K562 (cell line): ENCODE measurements at regions not wholly inside any gene's neighbourhood (a gene's known extent, or its start where the extent isn't known, plus 50 kb on each side); places are given as distances from the start of the nearest gene placed in this dataset.

Experiments
- ATAC-seq: fragments of 200-7000 bp; cut with Tn5 transposase; 3 replicates; pipeline ENCODE4 v1.9.1; 2020; ENCODE audit warnings: moderate library complexity
- BruUV-seq: library from RNA; stranded (reverse); fragments of 400-500 nt; replicated peaks from 2 replicates; lab custom pipeline; 2021; lab: Mats Ljungman, UMichigan
- CTCF ChIA-PET: fragments of 300-600 bp; formaldehyde crosslinking; extraction: SDS; loops from one replicate; lab custom pipeline; 2021; ENCODE audit warnings: low intra/inter-chr PET ratio; lab: Yijun Ruan, JAX
- POLR2A ChIA-PET: fragments of 300-600, 350-650 bp; sonication (Branson Sonifier 250); formaldehyde crosslinking; extraction: SDS; loops from one replicate; lab custom pipeline; 2021; ENCODE audit warnings: antibody characterized with exemption, inconsistent platforms; lab: Yijun Ruan, JAX
- DNase-seq, 4 experiments: peaks; one replicate each; pipeline versions ENCODE4 v3.0.0 to v3.0.0-alpha.2; 2011 to 2018; ENCODE audit warnings: low spot score in 3 of 4, mixed read lengths in 3 of 4; ENCODE audit errors: extremely low read depth in 1 of 4
- FAIRE-seq: peaks from 2 replicates; lab custom pipeline; 2011; peaks lifted over from hg19 to GRCh38; lab: Jason Lieb, UNC
- H2AFZ ChIP-seq: 2 replicates; pipeline ENCODE4 v1.6.0; 2011; ENCODE audit warnings: low read depth, low read length, control low read depth, inconsistent platforms
- H3K27ac ChIP-seq: fragments of 200-600 bp; 3 replicates; pipeline ENCODE4 v1.8.0; 2011; ENCODE audit warnings: low read depth, mild to moderate bottlenecking, control low read depth, inconsistent platforms, low read length, moderate library complexity, mixed read lengths; ENCODE audit errors: extremely low read depth
- H3K27me3 ChIP-seq, 2 experiments: fragments of 300-600 bp in 1 of 2; 2 replicates in 1 of 2; 3 replicates in 1 of 2; pipeline versions ENCODE4 v1.6.0 to v1.8.0; 2011; ENCODE audit warnings: inconsistent platforms in 2 of 2, low read length in 2 of 2, mild to moderate bottlenecking in 1 of 2, mixed read lengths in 1 of 2, moderate library complexity in 1 of 2; ENCODE audit not compliant: control insufficient read depth in 2 of 2, insufficient read depth in 2 of 2
- H3K36me3 ChIP-seq: fragments of 300-600 bp; 3 replicates; pipeline ENCODE4 v1.8.0; 2011; ENCODE audit warnings: mild to moderate bottlenecking, low read length, inconsistent platforms; ENCODE audit not compliant: control insufficient read depth, insufficient read depth
- H3K4me1 ChIP-seq, 2 experiments: fragments of 200-600 bp in 1 of 2; replicated peaks in 1 of 2; 2 replicates in 1 of 2; 3 replicates in 1 of 2; pipeline versions ENCODE4 v1.5.1 to v1.8.0; 2011; ENCODE audit warnings: inconsistent platforms in 2 of 2, low read length in 2 of 2, mild to moderate bottlenecking in 1 of 2, mixed read lengths in 1 of 2, moderate library complexity in 1 of 2; ENCODE audit not compliant: control insufficient read depth in 2 of 2, insufficient read depth in 2 of 2
- H3K4me2 ChIP-seq: 2 replicates; pipeline ENCODE4 v1.6.1; 2011; ENCODE audit warnings: low read length, control low read depth, inconsistent platforms, mixed read lengths; ENCODE audit not compliant: insufficient read depth
- H3K4me3 ChIP-seq: fragments of 200-600 bp; sonication (generic), shearing (Covaris generic); 2 replicates; pipeline ENCODE4 v1.5.1; 2016; ENCODE audit warnings: control low read depth, inconsistent platforms
- H3K79me2 ChIP-seq: fragments of 200-600 bp; 3 replicates; pipeline ENCODE4 v1.8.0; 2011; ENCODE audit warnings: low read length, inconsistent platforms; ENCODE audit not compliant: control insufficient read depth, insufficient read depth
- H3K9ac ChIP-seq, 2 experiments: 2 replicates each; pipeline versions ENCODE4 v1.6.0 to v1.6.1; 2011; ENCODE audit warnings: low read depth in 2 of 2, low read length in 2 of 2, control low read depth in 1 of 2, inconsistent platforms in 1 of 2, mild to moderate bottlenecking in 1 of 2, mixed read lengths in 1 of 2; ENCODE audit not compliant: insufficient read depth in 1 of 2
- H3K9me1 ChIP-seq: one replicate; pipeline ENCODE4 v1.6.0; 2011; ENCODE audit warnings: inconsistent platforms, mild to moderate bottlenecking, low read length, moderate library complexity; ENCODE audit not compliant: control insufficient read depth, insufficient read depth
- H3K9me3 ChIP-seq: replicated peaks from 2 replicates; pipeline ENCODE4 v1.5.1; 2011; ENCODE audit warnings: low read depth, low read length, inconsistent platforms; ENCODE audit not compliant: control insufficient read depth, insufficient read depth
- H4K20me1 ChIP-seq: replicated peaks from 2 replicates; pipeline ENCODE4 v1.6.1; 2011; ENCODE audit warnings: low read length, inconsistent platforms, mixed read lengths; ENCODE audit not compliant: control insufficient read depth, insufficient read depth
- FUS ChIP-seq: fragments of 200-400 bp; formaldehyde crosslinking; optimal IDR thresholded peaks from 2 replicates; pipeline ENCODE3; 2017; ENCODE audit warnings: low read depth, low read length
- HDAC6 ChIP-seq: IDR thresholded peaks from 2 replicates; pipeline ENCODE4 v1.6.1; 2012; ENCODE audit warnings: low read depth, mild to moderate bottlenecking, control low read depth, inconsistent platforms, low read length, moderate library complexity
- HNRNPL ChIP-seq: fragments of 200-400 bp; formaldehyde crosslinking; IDR thresholded peaks from 2 replicates; pipeline ENCODE4 v1.6.1; 2017; ENCODE audit warnings: low read depth, mild to moderate bottlenecking, low read length
- MEIS2 ChIP-seq: fragments of 450-650 bp; IDR thresholded peaks from 2 replicates; pipeline ENCODE4 v1.6.1; 2014; ENCODE audit warnings: mild to moderate bottlenecking; ENCODE audit not compliant: partially characterized antibody
- MXD1 ChIP-seq: fragments of 250-450 bp; sonication (Bioruptor Pico); IDR thresholded peaks from 2 replicates; pipeline ENCODE4 v1.8.0; 2021; ENCODE audit warnings: borderline replicate concordance, mild to moderate bottlenecking, moderate library complexity; ENCODE audit not compliant: poor library complexity, severe bottlenecking
- NFE2 ChIP-seq: IDR thresholded peaks from 2 replicates; pipeline ENCODE4 v1.6.1; 2014; ENCODE audit warnings: antibody characterized with exemption, low read depth
- NFXL1 ChIP-seq: fragments of 450-650 bp; formaldehyde crosslinking; IDR thresholded peaks from 2 replicates; pipeline ENCODE4 v1.4.0; 2021; ENCODE audit warnings: mild to moderate bottlenecking
- POLR2AphosphoS5 ChIP-seq: IDR thresholded peaks from 2 replicates; pipeline ENCODE4 v1.6.1; 2011; ENCODE audit warnings: mild to moderate bottlenecking, low read depth, low read length, moderate library complexity; ENCODE audit not compliant: control insufficient read depth, insufficient read depth
- RFX5 ChIP-seq: IDR thresholded peaks from 2 replicates; pipeline ENCODE4 v1.6.1; 2011; ENCODE audit warnings: low read depth, mild to moderate bottlenecking, improper control_type of control experiment, low read length
- SAP30 ChIP-seq: fragments of 200-600 bp; sonication (generic); IDR thresholded peaks from 2 replicates; pipeline ENCODE4 v1.6.1; 2012; ENCODE audit warnings: borderline replicate concordance, low read depth, mild to moderate bottlenecking, moderate library complexity, low read length, control low read depth, inconsistent platforms; ENCODE audit not compliant: insufficient read depth, poor library complexity, severe bottlenecking
- ZMIZ1 ChIP-seq, 2 experiments: fragments of 150-350 bp in 1 of 2; IDR thresholded peaks; 2 replicates each; pipeline ENCODE4 v1.6.1; 2012 to 2016; ENCODE audit warnings: low read depth in 2 of 2, low read length in 2 of 2, mild to moderate bottlenecking in 1 of 2, moderate library complexity in 1 of 2
- WGBS: fragments of 100-300 bp; shearing (Covaris generic); methylation state at CpG from one replicate; pipeline ENCODE4 v1.1.6; 2016; ENCODE audit warnings: low coverage, mixed read lengths; ENCODE audit not compliant: insufficient coverage; ENCODE audit errors: missing lambda C conversion rate; 5-methylcytosine and 5-hydroxymethylcytosine counted together
- in situ Hi-C: fragments of 300-500 bp; cut with MboI; formaldehyde crosslinking; loops from 4 replicates; pipeline ENCODE4 v1.15.0; 2018; ENCODE audit warnings: inconsistent platforms, mixed read lengths
- intact Hi-C: fragments of 100-400 bp; cut with micrococcal nuclease; formaldehyde crosslinking; loops from 2 replicates; pipeline ENCODE4 v1.14.2; 2022
- TF ChIP-seq, protein P1 (sequence below), 2 experiments: fragments of 200-800 bp in 1 of 2; sonication (Bioruptor generic) in 1 of 2; sonication (generic) in 1 of 2; formaldehyde crosslinking in 1 of 2; IDR thresholded peaks in 1 of 2; conservative IDR thresholded peaks in 1 of 2; 2 replicates each; pipeline versions ENCODE4 v1.5.0 to v1.6.1; 2016 to 2020; ENCODE audit warnings: missing compliant biosample characterization in 1 of 2, missing genetic modification characterization in 1 of 2, missing genetic modification reagents in 1 of 2

- H3K4me1 ChIP-seq = peaks cover 0 to 6% of the 10 kb centered on the region in 2 experiments; a peak in 2 of 5 replicates
- no peaks in the 10 kb centered on the region for H3K36me3 ChIP-seq
- H3K27ac ChIP-seq = no peak overlapping the region
- H3K79me2 ChIP-seq = no peaks in the 10 kb centered on the region
- in situ Hi-C loops = no loop called here
- H3K27me3 ChIP-seq = peaks cover 4 to 75% of the 10 kb centered on the region in 2 experiments; a peak in 3 of 5 replicates
- no peak overlapping the region for H3K9ac ChIP-seq
- H3K4me3 ChIP-seq = no peak overlapping the region
- intact Hi-C loops = no loop called here
- ChIA-PET CTCF (no interaction called here), POLR2A (interaction anchor here (0.9 kb wide), 1 partner anchor 21 kb away, joined by 4 read pairs; no protein-coding TSS in a partner anchor)
- no peaks in the 10 kb centered on the region for H3K9me1 ChIP-seq
- under 1% methylated on average over 13 of the region's 13 CpGs for WGBS
- no peak overlapping the region for H2AFZ ChIP-seq
- H3K9me3 ChIP-seq = no peaks in the 10 kb centered on the region
- no peak for TF ChIP-seq POLR2AphosphoS5
- no peak for TF ChIP-seq HNRNPL
- no peak for TF ChIP-seq NFE2
- no peak for TF ChIP-seq HDAC6
- TF ChIP-seq FUS = no peak
- no peak for TF ChIP-seq SAP30
- no peak for TF ChIP-seq NFXL1 (CRISPR knock-in tag)
- no peak for TF ChIP-seq RFX5
- no peak for TF ChIP-seq MEIS2
- no peak for TF ChIP-seq MXD1 (CRISPR knock-in tag)
- no peak for TF ChIP-seq ZMIZ1 (IDR thresholded peaks at IDR 0.05; ENCODE audit: low read depth in 2 of 2, low read length in 2 of 2)
- TF ChIP-seq, protein P1, sequence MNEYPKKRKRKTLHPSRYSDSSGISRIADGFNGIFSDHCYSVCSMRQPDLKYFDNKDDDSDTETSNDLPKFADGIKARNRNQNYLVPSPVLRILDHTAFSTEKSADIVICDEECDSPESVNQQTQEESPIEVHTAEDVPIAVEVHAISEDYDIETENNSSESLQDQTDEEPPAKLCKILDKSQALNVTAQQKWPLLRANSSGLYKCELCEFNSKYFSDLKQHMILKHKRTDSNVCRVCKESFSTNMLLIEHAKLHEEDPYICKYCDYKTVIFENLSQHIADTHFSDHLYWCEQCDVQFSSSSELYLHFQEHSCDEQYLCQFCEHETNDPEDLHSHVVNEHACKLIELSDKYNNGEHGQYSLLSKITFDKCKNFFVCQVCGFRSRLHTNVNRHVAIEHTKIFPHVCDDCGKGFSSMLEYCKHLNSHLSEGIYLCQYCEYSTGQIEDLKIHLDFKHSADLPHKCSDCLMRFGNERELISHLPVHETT (CRISPR knock-in tag; conservative IDR thresholded peaks at IDR 0.05 in 1 of 2, IDR thresholded peaks at IDR 0.05 in 1 of 2) = no peak
- FAIRE-seq = no peak
- no peaks in the 10 kb centered on the region for H4K20me1 ChIP-seq
- no peak for ATAC-seq
- DNase-seq = no peak
- H3K4me2 ChIP-seq = no peak overlapping the region
- BruUV-seq = no TSS peak
Observed at GRCh38 chr10:133027482-133027881, 60.2 kb upstream of the ADGRA1 start.
